GM23248 (cell line): ENCODE measurements at regions not wholly inside any gene's neighbourhood (a gene's known extent, or its start where the extent isn't known, plus 50 kb on each side); places are given as distances from the start of the nearest gene placed in this dataset.

Experiments used
- EZH2 ChIP-seq: fragments of 200-600 bp; sonication (generic); IDR thresholded peaks from 2 replicates; pipeline ENCODE4 v1.6.1; 2018; ENCODE audit warnings: antibody characterized with exemption, mild to moderate bottlenecking; ENCODE audit not compliant: insufficient read depth, poor library complexity, severe bottlenecking
- EZH2phosphoT487 ChIP-seq: fragments of 200-600 bp; sonication (generic); IDR thresholded peaks from 2 replicates; pipeline ENCODE4 v1.6.1; 2018; ENCODE audit warnings: antibody characterized with exemption, moderate library complexity, mild to moderate bottlenecking, low read depth; ENCODE audit not compliant: insufficient read depth

GRCh38 chr9:30506749-30507148 lies 1877.7 kb upstream of the ACO1 start:
- TF ChIP-seq EZH2phosphoT487: no peak
- no peak for TF ChIP-seq EZH2
